B cell (primary cell): ENCODE measurements at regions not wholly inside any gene's neighbourhood (a gene's known extent, or its start where the extent isn't known, plus 50 kb on each side); places are given as distances from the start of the nearest gene placed in this dataset.

Experiments
- CTCF ChIP-seq: fragments of 200-600 bp; IDR thresholded peaks from one replicate; pipeline ENCODE4 v1.8.0; 2022; ENCODE audit warnings: antibody characterized with exemption, mild to moderate bottlenecking
- EZH2 ChIP-seq: IDR thresholded peaks from 2 replicates; pipeline ENCODE4 v1.6.1; 2012; ENCODE audit warnings: borderline replicate concordance, low read depth, mild to moderate bottlenecking, moderate library complexity, low read length; ENCODE audit not compliant: insufficient read depth, poor library complexity, severe bottlenecking

GRCh38 chr5:44233691-44234090, 155.5 kb downstream of the FGF10 start:
- TF ChIP-seq CTCF (no peak), EZH2 (no peak)
